HG03175 (cell line): ENCODE measurements at regions not wholly inside any gene's neighbourhood (a gene's known extent, or its start where the extent isn't known, plus 50 kb on each side); places are given as distances from the start of the nearest gene placed in this dataset.

ENCODE experiments used
- ATAC-seq: cut with Tn5 transposase; IDR thresholded peaks from one replicate; pipeline ENCODE4 v1.9.1; 2021; ENCODE audit warnings: mild to moderate bottlenecking, moderate library complexity; ENCODE audit not compliant: unreplicated experiment

DNA sequence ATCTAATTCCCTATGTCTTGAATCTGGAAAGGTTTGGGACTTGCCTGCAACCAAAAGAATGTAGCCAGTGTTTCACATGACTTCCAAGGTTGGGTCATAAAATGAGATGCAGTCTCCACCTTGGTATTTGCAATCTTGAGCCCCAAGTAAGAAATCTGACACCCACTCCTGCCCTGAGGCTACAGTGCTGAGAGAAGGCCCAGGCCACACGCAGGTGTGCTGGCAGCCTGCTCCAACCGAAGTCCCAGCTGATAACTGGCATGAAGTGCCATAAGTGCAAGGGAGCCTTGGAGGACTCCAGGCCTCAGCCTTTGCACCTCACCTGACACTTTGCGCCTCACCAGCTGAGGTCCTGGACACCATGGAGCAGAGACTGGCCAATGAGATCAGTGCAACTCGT, 182.7 kb downstream of the ANAPC1 start:
- no peak for ATAC-seq

- ATAC-seq, result no peak
Measured at GRCh38 chr2:111701798-111702118, 182.2 kb downstream of the ANAPC1 start.

GRCh38 chr2:111702119-111702803, 181.7 kb downstream of the ANAPC1 start:
- ATAC-seq, result no peak

GRCh38 chr2:111702804-111703196, 181.2 kb downstream of the ANAPC1 start:
- no peak for ATAC-seq

DNA sequence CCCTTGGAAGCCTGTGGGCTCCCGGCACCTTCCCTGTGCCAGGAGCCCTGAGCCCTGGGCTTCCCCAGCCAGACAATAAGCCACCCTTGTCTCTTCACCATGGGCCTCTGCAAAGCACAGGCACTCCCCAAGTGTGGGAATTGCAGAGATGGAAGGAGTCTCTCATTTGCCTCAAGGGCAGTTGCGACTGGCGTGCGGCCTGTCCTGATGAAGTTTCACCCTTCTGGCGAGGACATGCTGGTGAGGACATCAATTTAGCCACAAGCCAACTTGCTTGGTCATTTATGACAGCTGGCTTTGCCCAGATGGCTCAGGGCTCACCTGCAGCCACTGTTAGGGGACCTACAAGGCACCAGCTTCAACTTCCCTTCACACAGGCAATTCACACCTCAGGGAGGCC, 180.2 kb downstream of the ANAPC1 start:
- no peak for ATAC-seq

- no peak for ATAC-seq
Measured at GRCh38 chr2:111704246-111704645, 179.7 kb downstream of the ANAPC1 start.

GRCh38 chr2:111705239-111705638, 178.8 kb downstream of the ANAPC1 start:
- ATAC-seq, result peak; percentile 31

GRCh38 chr2:111705711-111706336, 178.2 kb downstream of the ANAPC1 start:
- ATAC-seq, result peak; percentile 86

DNA sequence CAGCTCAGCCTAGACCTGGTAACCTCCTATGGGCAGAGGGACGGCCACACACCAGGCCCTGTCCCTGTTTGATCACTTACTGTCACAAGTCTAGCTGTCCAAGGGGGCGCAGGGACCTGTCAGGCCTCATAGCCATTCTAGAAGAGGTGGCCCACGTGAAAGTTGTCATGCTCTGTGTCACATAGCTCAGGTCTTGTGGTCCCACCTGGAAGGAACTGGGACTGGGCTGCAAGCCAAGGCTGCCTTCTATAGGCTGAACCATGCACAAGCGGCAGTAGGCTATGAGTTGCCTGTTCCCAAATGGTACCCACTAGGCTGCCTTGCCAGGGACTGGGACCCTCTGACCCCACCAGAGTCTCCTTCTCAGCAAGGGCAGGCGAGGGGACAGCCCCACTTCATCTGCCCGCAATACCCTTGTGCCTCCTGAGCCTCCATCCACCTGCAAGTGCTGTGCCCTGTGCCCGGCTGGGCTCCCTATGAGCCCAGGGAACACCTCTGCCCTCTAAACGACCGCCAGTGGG, 177.5 kb downstream of the ANAPC1 start:
- ATAC-seq, result no peak

GRCh38 chr2:111707700-111708099, 176.3 kb downstream of the ANAPC1 start:
- no peak for ATAC-seq

DNA sequence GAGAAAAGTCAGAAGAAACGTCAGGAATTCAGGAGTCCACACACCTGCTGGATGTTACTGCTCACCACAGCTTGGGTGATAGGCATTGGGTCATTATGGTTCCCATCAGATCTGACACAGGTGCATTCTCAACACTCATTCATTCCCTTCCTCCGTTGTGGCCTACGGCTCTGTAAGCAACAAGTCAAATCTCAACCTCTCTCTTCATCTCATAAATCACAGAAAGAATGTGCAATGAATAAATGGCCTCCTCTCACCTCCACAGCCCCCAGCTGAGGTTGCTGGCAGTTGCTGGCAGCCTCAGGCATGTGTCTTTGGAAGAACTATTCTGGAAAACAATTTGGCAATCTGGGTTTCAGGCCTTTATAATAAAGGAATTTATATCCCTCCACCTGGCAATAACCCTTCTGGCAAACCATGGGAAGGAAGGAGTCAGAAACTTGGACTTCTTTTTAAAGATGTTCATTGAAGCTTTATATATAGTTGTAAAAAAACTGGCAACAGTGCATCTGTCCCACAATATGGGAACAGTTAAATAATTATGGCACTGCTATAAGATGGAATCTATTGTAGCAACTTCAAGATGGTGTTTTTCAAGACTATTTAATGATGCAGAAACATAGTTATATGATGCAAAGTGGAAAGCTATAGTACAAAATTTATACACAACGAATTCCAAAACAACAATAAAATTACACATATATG, 175.4 kb downstream of the ANAPC1 start:
- ATAC-seq, result no peak

DNA sequence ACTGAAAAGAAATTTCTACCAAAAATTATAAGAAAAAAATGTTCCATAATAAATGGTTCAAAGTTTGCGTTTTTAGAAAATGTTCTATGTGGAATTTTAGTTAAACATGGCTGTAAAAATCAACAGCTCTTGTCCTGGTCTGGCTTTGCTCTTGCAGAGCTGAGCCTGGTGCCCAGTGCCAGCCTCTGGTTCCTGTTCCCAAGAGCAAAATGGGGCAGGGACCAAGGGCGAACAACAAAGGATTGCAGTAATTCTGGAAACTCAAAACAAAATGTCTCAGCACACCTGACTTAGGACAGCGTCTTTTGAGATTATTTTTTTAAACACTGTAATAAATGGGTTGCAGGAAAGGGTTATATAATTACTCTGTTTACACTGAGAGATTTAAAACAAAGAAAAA, 174.7 kb downstream of the ANAPC1 start:
- ATAC-seq, result no peak

- ATAC-seq, result no peak
Measured at GRCh38 chr2:111710085-111710484, 173.9 kb downstream of the ANAPC1 start.

- ATAC-seq, result no peak
Measured at GRCh38 chr2:111710613-111711012, 173.4 kb downstream of the ANAPC1 start.

DNA sequence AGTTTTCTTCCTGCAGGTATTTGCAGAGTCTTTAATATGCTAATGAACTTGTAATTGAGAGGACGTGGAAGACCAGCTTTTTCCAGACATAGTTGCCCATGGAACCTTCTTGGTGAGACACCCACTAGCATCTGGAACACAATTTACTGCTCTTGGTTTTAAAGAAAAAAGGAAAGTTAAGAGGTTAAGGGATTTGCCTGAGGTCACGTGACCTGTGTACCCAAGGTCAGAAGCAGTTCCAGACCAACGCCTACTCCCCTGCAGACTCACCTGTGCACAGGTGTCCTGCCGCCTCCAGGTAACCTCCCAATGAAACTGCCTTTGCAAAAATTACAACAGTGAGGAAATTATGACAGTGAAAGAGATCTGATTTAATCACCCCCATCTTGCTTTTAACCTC, 172.7 kb downstream of the ANAPC1 start:
- no peak for ATAC-seq

- no peak for ATAC-seq
Measured at GRCh38 chr2:111712361-111712760, 171.6 kb downstream of the ANAPC1 start.

DNA sequence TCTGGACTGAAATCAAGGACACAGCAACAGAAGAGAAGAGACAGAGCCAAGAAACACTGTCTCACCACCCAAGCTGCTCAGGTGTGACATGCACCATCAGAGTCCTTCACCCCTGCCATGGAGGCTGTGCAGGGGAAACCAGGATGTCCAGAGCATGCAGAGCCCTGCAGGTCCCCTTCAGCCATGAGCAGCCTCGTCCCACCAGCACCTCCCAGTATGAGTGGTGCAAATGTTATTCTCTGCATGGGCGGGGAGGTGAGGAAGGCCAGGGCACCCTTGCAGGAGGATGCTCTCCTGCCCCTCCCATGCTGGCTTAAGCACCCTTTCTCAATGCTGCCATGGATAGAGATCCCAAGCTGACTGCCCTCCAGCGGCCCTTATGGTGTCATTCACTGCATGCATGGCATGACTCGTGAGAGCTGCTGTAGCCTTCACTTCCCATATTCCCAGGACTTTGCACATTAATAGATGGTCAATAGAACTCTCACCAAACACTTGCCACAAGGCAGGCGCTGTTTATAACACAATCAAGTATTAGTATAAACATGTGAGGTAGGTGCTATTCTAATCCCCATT, 171.0 kb downstream of the ANAPC1 start:
- ATAC-seq, result no peak

- no peak for ATAC-seq
Measured at GRCh38 chr2:111715987-111716904, 167.7 kb downstream of the ANAPC1 start.

GRCh38 chr2:111716905-111717775, 166.9 kb downstream of the ANAPC1 start:
- ATAC-seq, result no peak
